Mesodermal cell (in vitro differentiated cells): ENCODE measurements at regions not wholly inside any gene's neighbourhood (a gene's known extent, or its start where the extent isn't known, plus 50 kb on each side); places are given as distances from the start of the nearest gene placed in this dataset.

Experiments
- H3K27ac ChIP-seq: 2 replicates; pipeline ENCODE4 v1.7.0; 2013; ENCODE audit warnings: mild to moderate bottlenecking, low read depth, low read length, moderate library complexity; ENCODE audit not compliant: severe bottlenecking
- H3K36me3 ChIP-seq: 2 replicates; pipeline ENCODE4 v1.7.1; 2013; ENCODE audit warnings: mild to moderate bottlenecking, low read length, moderate library complexity; ENCODE audit not compliant: control insufficient read depth, insufficient read depth
- H3K4me1 ChIP-seq: one replicate; pipeline ENCODE4 v1.7.1; 2013; ENCODE audit warnings: mild to moderate bottlenecking, low read length; ENCODE audit not compliant: insufficient read depth, control insufficient read depth, poor library complexity, severe bottlenecking
- H3K4me3 ChIP-seq: 2 replicates; pipeline ENCODE4 v1.7.0; 2013; ENCODE audit warnings: low read length, control low read depth, mild to moderate bottlenecking; ENCODE audit not compliant: insufficient read depth, poor library complexity, severe bottlenecking; ENCODE audit errors: extremely low read depth
- H3K9me3 ChIP-seq: 2 replicates; pipeline ENCODE4 v1.7.1; 2013; ENCODE audit warnings: mild to moderate bottlenecking, low read length, moderate library complexity; ENCODE audit not compliant: control insufficient read depth
- WGBS, 2 experiments: methylation state at CpG; one replicate each; pipeline ENCODE4 v1.1.5; 2013; ENCODE audit warnings: missing lambda C conversion rate in 2 of 2; ENCODE audit not compliant: insufficient coverage in 2 of 2; 5-methylcytosine and 5-hydroxymethylcytosine counted together

DNA sequence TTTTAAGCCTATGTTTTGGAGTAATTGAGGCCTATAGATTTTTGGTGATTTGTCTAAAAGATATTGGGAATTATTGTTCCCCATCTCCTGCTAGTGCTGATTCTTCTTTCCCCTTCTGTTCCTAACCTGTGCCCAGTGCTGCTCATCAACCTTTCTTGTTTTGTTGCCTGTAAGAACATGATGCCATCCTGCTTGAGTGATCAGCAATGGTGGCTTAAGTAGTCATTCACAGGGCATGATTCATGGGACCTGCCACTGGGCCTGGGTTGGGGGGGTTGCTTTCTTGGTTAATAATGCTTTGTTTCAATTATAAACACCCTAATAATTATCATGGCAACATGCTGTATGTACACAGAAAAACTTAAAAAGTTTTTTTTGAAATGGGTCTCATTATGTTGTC lies 562.9 kb upstream of the SETBP1 start:
- Histone ChIP-seq H3K4me1 (no peaks in the 10 kb centered on the region), H3K27ac (no peak overlapping the region), H3K9me3 (no peaks in the 10 kb centered on the region), H3K4me3 (no peak overlapping the region), H3K36me3 (no peaks in the 10 kb centered on the region)

GRCh38 chr18:44119607-44120006 lies 561.1 kb upstream of the SETBP1 start:
- H3K27ac ChIP-seq = no peak overlapping the region
- no peaks in the 10 kb centered on the region for H3K36me3 ChIP-seq
- H3K9me3 ChIP-seq = no peaks in the 10 kb centered on the region
- no peak overlapping the region for H3K4me3 ChIP-seq
- WGBS, 2 experiments = no CpG with 5 or more reads among the region's 2 CpGs
- H3K4me1 ChIP-seq = no peaks in the 10 kb centered on the region

- Histone ChIP-seq H3K9me3 (no peaks in the 10 kb centered on the region), H3K4me3 (no peak overlapping the region)
- 94 to 100% methylated on average over 2 of the region's 2 CpGs for WGBS, 2 experiments
Measured at GRCh38 chr18:44123743-44124142, 556.9 kb upstream of the SETBP1 start.

GRCh38 chr18:44125446-44125845 lies 555.2 kb upstream of the SETBP1 start:
- no peaks in the 10 kb centered on the region for H3K36me3 ChIP-seq
- H3K4me1 ChIP-seq = no peaks in the 10 kb centered on the region
- H3K9me3 ChIP-seq = no peaks in the 10 kb centered on the region
- no peak overlapping the region for H3K27ac ChIP-seq
- H3K4me3 ChIP-seq = no peak overlapping the region
- WGBS, 2 experiments = no CpG with 5 or more reads among the region's 3 CpGs

More at GRCh38 chr18:44123743-44124142, 556.9 kb upstream of the SETBP1 start:
- Histone ChIP-seq H3K4me1 (no peaks in the 10 kb centered on the region), H3K27ac (no peak overlapping the region), H3K36me3 (no peaks in the 10 kb centered on the region)

GRCh38 chr18:44126598-44126997 lies 554.1 kb upstream of the SETBP1 start:
- Histone ChIP-seq H3K27ac (no peak overlapping the region), H3K4me3 (no peak overlapping the region), H3K9me3 (no peaks in the 10 kb centered on the region), H3K36me3 (no peaks in the 10 kb centered on the region), H3K4me1 (no peaks in the 10 kb centered on the region)

GRCh38 chr18:44128365-44128764 lies 552.3 kb upstream of the SETBP1 start:
- H3K36me3 ChIP-seq = no peaks in the 10 kb centered on the region

DNA sequence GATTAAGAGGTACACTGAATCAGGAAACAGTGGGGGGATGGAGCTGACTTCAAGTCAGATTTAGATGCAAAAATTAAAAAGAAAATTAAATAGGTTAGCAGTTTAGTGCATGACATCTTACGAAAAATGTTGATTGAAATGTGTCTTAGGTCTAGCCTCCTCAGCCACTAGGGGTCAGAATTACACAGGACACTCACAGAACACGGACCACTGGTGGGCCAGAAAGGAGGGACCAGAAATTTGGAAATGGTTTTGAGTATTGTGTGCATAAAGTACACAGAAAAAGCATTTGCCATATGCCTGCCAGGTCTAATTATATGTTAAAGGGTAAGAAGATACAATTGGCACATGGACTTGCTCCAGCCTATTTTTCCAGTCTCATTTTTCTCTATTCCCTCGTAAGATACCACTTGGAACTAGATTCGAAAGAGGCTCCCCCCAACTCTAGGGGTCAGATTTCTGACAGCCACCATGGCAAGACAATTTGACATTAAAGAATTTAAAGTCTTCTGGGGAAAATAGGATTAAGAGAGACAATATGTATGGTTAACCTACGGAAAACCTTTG lies 550.2 kb upstream of the SETBP1 start:
- H3K4me3 ChIP-seq = no peak overlapping the region
- H3K4me1 ChIP-seq = no peaks in the 10 kb centered on the region
- WGBS, 2 experiments = 25 to 42% methylated on average over 2 of the region's 5 CpGs
- H3K27ac ChIP-seq = no peak overlapping the region
- H3K9me3 ChIP-seq = no peaks in the 10 kb centered on the region
- no peaks in the 10 kb centered on the region for H3K36me3 ChIP-seq

More at GRCh38 chr18:44128365-44128764, 552.3 kb upstream of the SETBP1 start:
- Histone ChIP-seq H3K4me1 (no peaks in the 10 kb centered on the region), H3K27ac (no peak overlapping the region), H3K9me3 (no peaks in the 10 kb centered on the region), H3K4me3 (no peak overlapping the region)
- no CpG with 5 or more reads among the region's 1 CpG for WGBS, 2 experiments

DNA sequence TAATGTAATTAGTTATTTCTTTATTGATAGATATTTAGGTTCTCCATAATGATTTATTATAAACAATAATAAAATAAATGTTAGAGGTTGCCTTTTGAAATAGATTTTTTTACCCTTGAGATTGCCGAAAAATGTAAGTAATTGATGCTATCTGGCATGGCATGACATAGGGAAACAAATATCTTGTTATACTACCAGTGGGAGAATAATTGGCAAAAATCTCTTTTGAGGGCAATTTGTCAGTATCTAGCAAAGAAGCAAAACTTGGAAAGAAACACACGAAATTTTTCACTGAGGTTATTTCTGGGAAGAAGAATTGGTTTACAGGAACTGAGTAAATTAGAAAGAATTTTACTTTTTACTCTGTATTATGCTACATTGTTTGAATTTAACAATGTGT lies 547.2 kb upstream of the SETBP1 start:
- Histone ChIP-seq H3K27ac (no peak overlapping the region), H3K9me3 (no peaks in the 10 kb centered on the region), H3K36me3 (no peaks in the 10 kb centered on the region), H3K4me3 (no peak overlapping the region), H3K4me1 (no peaks in the 10 kb centered on the region)
- WGBS, 2 experiments = no CpG with 5 or more reads among the region's 2 CpGs

DNA sequence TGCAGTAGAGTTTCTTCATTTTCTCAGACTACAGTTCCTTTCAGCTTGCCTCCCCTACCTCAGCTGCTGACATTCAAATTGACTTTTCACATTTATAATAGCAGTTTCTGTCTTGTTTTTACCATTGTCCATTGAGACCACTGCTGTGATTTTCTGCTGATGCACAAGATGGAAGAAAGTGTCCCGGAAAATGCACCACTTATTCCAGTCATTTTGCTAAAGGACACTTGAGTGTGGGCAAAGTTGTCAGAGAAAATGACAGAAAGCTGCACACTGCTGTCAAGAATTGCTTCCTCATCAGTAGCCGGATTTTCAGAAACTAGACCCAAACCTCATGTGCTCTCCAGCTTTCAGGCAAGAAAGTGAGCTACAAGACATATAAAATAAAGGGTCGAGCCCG lies 546.2 kb upstream of the SETBP1 start:
- 82 to 100% methylated on average over 1 to 2 of the region's 4 CpGs for WGBS, 2 experiments
- Histone ChIP-seq H3K9me3 (no peaks in the 10 kb centered on the region), H3K27ac (no peak overlapping the region), H3K36me3 (no peaks in the 10 kb centered on the region), H3K4me3 (no peak overlapping the region), H3K4me1 (no peaks in the 10 kb centered on the region)

GRCh38 chr18:44135741-44136140 lies 544.9 kb upstream of the SETBP1 start:
- 89 to 97% methylated on average over 4 of the region's 4 CpGs for whole genome bisulfite sequencing, 2 experiments
- Histone ChIP-seq H3K27ac (no peak overlapping the region), H3K9me3 (no peaks in the 10 kb centered on the region), H3K36me3 (no peaks in the 10 kb centered on the region), H3K4me3 (no peak overlapping the region), H3K4me1 (no peaks in the 10 kb centered on the region)

DNA sequence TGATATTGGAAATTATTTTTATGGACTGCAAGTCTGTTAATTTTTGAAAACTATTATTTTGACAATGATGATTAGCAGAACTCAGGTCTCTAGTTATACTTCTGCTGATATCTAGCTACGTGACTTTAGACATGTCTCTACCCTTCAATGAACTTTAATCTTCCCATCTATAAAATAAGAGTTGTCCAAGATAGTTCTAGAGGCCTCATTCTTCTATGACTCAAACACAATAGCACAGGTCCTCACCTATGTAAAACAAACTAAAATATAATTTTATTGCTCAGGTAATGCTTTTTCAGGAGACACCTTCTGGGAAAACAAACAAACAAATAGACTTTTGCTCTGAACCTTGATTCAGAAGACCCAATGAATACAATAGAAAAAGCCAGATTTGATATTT lies 544.4 kb upstream of the SETBP1 start:
- H3K4me3 ChIP-seq = no peak overlapping the region
- 80% methylated on average over 1 of the region's 1 CpG; no CpG with 5 or more reads in 1 of the 2 experiments for WGBS, 2 experiments
- no peaks in the 10 kb centered on the region for H3K36me3 ChIP-seq
- H3K27ac ChIP-seq = no peak overlapping the region
- no peaks in the 10 kb centered on the region for H3K4me1 ChIP-seq
- H3K9me3 ChIP-seq = no peaks in the 10 kb centered on the region
